ENCODE measurements at regions not wholly inside any gene's neighbourhood (a gene's known extent, or its start where the extent isn't known, plus 50 kb on each side); places are given as distances from the start of the nearest gene placed in this dataset.
"Not testable (repeated sequence)": the region's sequence is repeated elsewhere in the genome, so short reads cannot be mapped to it uniquely, and the experiment has no call there.

DNA sequence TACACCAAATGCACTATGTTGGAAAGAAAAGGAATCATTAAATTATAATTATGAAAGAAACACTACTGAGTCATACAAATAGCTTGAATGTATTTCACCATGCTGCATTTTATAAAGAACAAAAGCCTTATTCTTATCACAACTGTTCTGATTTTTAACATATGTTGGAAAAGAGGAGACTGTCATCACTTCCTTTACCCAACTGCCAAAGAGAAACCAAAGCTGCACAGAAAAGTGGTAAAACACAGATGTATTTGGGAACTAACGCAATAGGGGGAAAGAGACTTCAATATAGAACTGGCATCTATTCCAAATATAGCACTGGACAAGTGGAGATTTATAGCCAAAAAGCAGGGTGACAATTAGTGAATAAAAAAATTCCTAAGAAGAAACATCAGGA is 181.0 kb downstream of the SPANXN3 start:
- ChIA-PET CTCF (no interaction called here), POLR2A (no interaction called here)
- Mint-ChIP-seq H3K9me3 (peaks cover 0 to 11% (median 2%) of the 10 kb centered on the region in 5 donors), H3K4me3 (no peak overlapping the region), H3K27me3 (peaks cover 0 to 3% of the 10 kb centered on the region in 2 donors), H3K36me3 (no peaks in the 10 kb centered on the region), H3K27ac (no peak overlapping the region), H3K4me1 (no peaks in the 10 kb centered on the region)
- DNase-seq = no peak
- no peak overlapping the region for H3K4me3 ChIP-seq (ENCODE audit: low read length)
- H3K36me3 ChIP-seq (ENCODE audit: insufficient read depth, low read length) = no peaks in the 10 kb centered on the region
- no peaks in the 10 kb centered on the region for H3K9me3 ChIP-seq (ENCODE audit: low read length)
- no peaks in the 10 kb centered on the region for H3K27me3 ChIP-seq (ENCODE audit: insufficient read depth, low read length, poor library complexity, severe bottlenecking)
- H3K4me1 ChIP-seq (ENCODE audit: insufficient read depth, low read length) = no peaks in the 10 kb centered on the region
- no peak overlapping the region for H3K27ac ChIP-seq (ENCODE audit: low read depth, low read length)

DNA sequence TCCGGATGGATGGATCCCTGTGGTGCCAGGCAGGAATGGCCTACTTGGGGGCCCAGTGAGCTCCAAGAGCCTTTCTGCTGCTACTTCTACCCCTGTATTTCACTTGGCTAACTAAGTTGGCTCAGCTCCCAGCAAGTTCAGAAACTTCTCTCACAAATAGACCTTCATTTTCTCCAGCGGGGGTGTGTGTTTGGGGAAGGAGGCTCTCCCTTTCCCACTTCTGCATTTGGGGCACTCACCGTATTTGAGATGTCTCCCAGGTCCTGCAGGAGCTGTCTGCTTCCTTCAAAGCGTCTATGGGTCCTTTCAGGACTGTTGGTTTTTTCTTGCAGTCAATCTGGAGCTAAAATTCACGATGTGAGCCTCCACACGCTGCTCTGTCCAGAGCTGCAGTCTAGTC is 197.7 kb downstream of the SPANXN3 start:
- H3K27ac ChIP-seq (ENCODE audit: low read depth, low read length) = no peak overlapping the region
- no peaks in the 10 kb centered on the region for H3K4me1 Mint-ChIP-seq
- no peak overlapping the region for H3K4me3 Mint-ChIP-seq
- H3K36me3 ChIP-seq (ENCODE audit: insufficient read depth, low read length) = no peaks in the 10 kb centered on the region
- no peaks in the 10 kb centered on the region for H3K27me3 ChIP-seq (ENCODE audit: insufficient read depth, low read length, poor library complexity, severe bottlenecking)
- peaks cover 0 to 2% of the 10 kb centered on the region in 2 donors for H3K27me3 Mint-ChIP-seq
- peaks cover 0 to 6% (median 3%) of the 10 kb centered on the region in 5 donors for H3K9me3 Mint-ChIP-seq
- no peak overlapping the region for H3K4me3 ChIP-seq (ENCODE audit: low read length)
- H3K9me3 ChIP-seq (ENCODE audit: low read length) = no peaks in the 10 kb centered on the region
- no peaks in the 10 kb centered on the region for H3K36me3 Mint-ChIP-seq
- no peak for DNase-seq
- H3K4me1 ChIP-seq (ENCODE audit: insufficient read depth, low read length) = no peaks in the 10 kb centered on the region
- POLR2A ChIA-PET = no interaction called here
- CTCF ChIA-PET = no interaction called here
- H3K27ac Mint-ChIP-seq = no peak overlapping the region

DNA sequence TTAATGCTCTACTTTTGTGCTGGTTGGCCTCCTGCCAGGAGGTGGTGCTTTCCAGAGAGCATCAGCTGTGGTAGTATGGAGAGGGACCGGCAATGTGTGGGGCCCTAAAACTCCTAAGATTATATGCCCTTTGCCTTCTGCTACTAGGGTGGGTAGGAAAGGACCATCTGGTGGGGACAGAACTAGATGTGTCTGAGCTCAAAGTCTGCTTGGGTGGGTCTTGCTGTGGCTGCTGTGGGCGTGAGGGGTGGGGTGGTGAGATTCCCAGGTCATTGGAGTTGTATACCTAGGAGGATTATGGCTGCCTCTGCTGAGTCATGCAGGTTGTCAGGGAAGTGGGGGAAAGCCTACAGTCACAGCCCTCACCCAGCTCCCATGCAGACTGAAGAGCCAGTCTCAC is 198.4 kb downstream of the SPANXN3 start:
- H3K27me3 Mint-ChIP-seq; DNase-seq; H3K36me3 Mint-ChIP-seq; H3K27ac ChIP-seq (ENCODE audit: low read depth, low read length); H3K4me3 Mint-ChIP-seq; POLR2A ChIA-PET; H3K36me3 ChIP-seq (ENCODE audit: insufficient read depth, low read length); H3K27ac Mint-ChIP-seq; H3K27me3 ChIP-seq (ENCODE audit: insufficient read depth, low read length, poor library complexity, severe bottlenecking); H3K9me3 ChIP-seq (ENCODE audit: low read length); H3K4me1 Mint-ChIP-seq; H3K9me3 Mint-ChIP-seq; H3K4me1 ChIP-seq (ENCODE audit: insufficient read depth, low read length); CTCF ChIA-PET; H3K4me3 ChIP-seq (ENCODE audit: low read length): not testable (repeated sequence)

DNA sequence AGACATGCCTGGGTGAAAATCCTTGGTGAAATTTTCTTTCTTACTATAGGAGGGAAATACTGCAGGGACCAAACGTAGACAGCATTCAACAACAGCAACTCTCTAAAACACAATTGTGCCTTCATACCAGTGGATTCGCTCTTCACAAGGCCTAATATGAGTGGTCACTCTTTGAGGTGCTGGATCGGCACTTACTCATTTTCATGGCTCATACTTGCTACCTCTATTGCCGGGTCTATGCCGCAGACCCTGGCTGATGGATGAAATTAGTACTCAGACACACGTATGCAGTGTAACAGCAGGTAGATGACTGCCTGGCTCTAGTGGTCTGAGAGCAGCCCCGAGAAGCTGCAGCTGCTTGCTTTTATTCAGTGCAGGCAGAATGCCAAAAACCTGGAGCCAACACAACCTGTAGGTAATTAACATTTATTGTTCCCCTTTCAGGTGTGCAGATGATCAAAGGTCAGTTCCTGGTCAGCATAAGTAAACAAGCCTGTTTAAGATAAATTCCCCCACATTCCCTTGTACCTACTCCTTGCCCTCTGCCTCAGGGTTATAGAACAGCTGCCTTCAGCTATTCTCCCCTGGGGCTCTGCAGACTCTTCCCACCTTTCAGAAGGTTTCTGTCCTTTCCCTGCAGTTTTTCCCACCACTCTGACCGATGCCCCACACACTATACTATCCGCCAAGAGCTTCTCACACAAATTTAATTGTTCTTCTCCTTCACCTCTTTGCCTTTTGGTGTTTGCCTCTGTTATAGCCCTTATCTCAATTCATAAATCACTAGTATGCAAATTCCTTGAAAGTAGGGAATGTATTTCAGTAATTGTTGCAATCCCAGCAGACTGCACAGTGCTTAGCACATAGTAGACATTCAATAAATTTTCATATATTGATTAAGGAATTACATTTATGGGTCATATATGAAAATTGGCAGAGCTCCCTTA is 210.0 kb downstream of the SPANXN3 start:
- POLR2A ChIA-PET = no interaction called here
- Histone ChIP-seq H3K27ac (ENCODE audit: low read depth, low read length) (no peak overlapping the region), H3K4me3 (ENCODE audit: low read length) (no peak overlapping the region), H3K36me3 (ENCODE audit: insufficient read depth, low read length) (no peaks in the 10 kb centered on the region), H3K9me3 (ENCODE audit: low read length) (no peaks in the 10 kb centered on the region), H3K27me3 (ENCODE audit: insufficient read depth, low read length, poor library complexity, severe bottlenecking) (no peaks in the 10 kb centered on the region), H3K4me1 (ENCODE audit: insufficient read depth, low read length) (no peaks in the 10 kb centered on the region)
- DNase-seq = no peak
- no peaks in the 10 kb centered on the region for H3K27me3 Mint-ChIP-seq
- peaks cover 0 to 3% (median 0%) of the 10 kb centered on the region in 5 donors for H3K9me3 Mint-ChIP-seq
- H3K36me3 Mint-ChIP-seq = no peaks in the 10 kb centered on the region
- no peak overlapping the region for H3K4me3 Mint-ChIP-seq
- peak overlapping the region in 1 of 8 donors; percentile 1 for H3K27ac Mint-ChIP-seq
- CTCF ChIA-PET = no interaction called here
- H3K4me1 Mint-ChIP-seq = no peaks in the 10 kb centered on the region

DNA sequence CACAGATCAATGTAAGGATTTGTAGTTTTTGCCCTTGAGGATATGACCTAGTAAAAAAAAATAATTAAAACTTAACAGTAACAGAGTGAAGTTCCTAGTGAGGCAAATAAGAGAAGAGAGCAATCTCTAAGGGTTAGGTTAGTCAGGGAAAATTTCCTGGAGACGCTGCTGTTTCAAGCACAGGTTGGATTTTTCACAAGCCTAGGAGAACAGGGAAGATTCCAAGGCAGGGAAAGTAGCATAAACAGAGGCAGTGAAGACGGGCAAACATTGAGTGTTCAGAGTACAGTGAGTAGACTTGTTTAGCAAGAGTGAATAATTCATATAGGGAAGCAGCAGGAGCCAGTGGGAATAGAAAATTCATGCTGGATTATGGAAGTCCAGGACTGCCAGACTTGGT is 212.8 kb downstream of the SPANXN3 start:
- no peaks in the 10 kb centered on the region for H3K9me3 ChIP-seq (ENCODE audit: low read length)
- H3K36me3 ChIP-seq (ENCODE audit: insufficient read depth, low read length) = no peaks in the 10 kb centered on the region
- DNase-seq = no peak
- no peaks in the 10 kb centered on the region for H3K36me3 Mint-ChIP-seq
- H3K27ac Mint-ChIP-seq = no peak overlapping the region
- H3K4me1 Mint-ChIP-seq = no peaks in the 10 kb centered on the region
- H3K9me3 Mint-ChIP-seq = peaks cover 0 to 3% (median 0%) of the 10 kb centered on the region in 5 donors
- no peaks in the 10 kb centered on the region for H3K27me3 ChIP-seq (ENCODE audit: insufficient read depth, low read length, poor library complexity, severe bottlenecking)
- H3K4me3 ChIP-seq (ENCODE audit: low read length) = no peak overlapping the region
- ChIA-PET CTCF (no interaction called here), POLR2A (no interaction called here)
- no peak overlapping the region for H3K4me3 Mint-ChIP-seq
- no peak overlapping the region for H3K27ac ChIP-seq (ENCODE audit: low read depth, low read length)
- no peaks in the 10 kb centered on the region for H3K4me1 ChIP-seq (ENCODE audit: insufficient read depth, low read length)
- no peaks in the 10 kb centered on the region for H3K27me3 Mint-ChIP-seq

DNA sequence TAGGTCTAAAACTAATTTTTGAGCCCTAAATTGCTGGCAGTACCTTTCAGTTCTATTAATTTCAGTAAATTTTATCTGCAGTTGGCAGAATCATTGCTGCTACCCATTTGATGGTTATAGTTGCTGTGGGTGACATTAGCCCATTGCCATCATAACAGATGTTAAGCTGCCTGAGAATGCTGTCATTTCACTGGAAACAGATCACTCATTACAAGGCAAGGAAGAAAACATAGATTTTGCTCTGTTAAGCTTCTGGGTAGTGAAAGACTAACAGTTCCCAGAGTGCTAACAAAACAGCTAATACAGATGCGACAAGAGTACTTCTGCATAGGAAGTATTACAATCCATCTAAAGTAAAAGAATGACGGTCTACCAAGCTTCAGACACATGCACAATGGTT is 213.2 kb downstream of the SPANXN3 start:
- no peak overlapping the region for H3K27ac ChIP-seq (ENCODE audit: low read depth, low read length)
- no peaks in the 10 kb centered on the region for H3K27me3 ChIP-seq (ENCODE audit: insufficient read depth, low read length, poor library complexity, severe bottlenecking)
- Mint-ChIP-seq H3K36me3 (no peaks in the 10 kb centered on the region), H3K27ac (no peak overlapping the region), H3K27me3 (no peaks in the 10 kb centered on the region), H3K9me3 (peaks cover 0 to 3% (median 0%) of the 10 kb centered on the region in 5 donors), H3K4me1 (no peaks in the 10 kb centered on the region), H3K4me3 (no peak overlapping the region)
- CTCF ChIA-PET = no interaction called here
- H3K4me1 ChIP-seq (ENCODE audit: insufficient read depth, low read length) = no peaks in the 10 kb centered on the region
- no peak for DNase-seq
- H3K4me3 ChIP-seq (ENCODE audit: low read length) = no peak overlapping the region
- H3K9me3 ChIP-seq (ENCODE audit: low read length) = no peaks in the 10 kb centered on the region
- POLR2A ChIA-PET = no interaction called here
- no peaks in the 10 kb centered on the region for H3K36me3 ChIP-seq (ENCODE audit: insufficient read depth, low read length)

DNA sequence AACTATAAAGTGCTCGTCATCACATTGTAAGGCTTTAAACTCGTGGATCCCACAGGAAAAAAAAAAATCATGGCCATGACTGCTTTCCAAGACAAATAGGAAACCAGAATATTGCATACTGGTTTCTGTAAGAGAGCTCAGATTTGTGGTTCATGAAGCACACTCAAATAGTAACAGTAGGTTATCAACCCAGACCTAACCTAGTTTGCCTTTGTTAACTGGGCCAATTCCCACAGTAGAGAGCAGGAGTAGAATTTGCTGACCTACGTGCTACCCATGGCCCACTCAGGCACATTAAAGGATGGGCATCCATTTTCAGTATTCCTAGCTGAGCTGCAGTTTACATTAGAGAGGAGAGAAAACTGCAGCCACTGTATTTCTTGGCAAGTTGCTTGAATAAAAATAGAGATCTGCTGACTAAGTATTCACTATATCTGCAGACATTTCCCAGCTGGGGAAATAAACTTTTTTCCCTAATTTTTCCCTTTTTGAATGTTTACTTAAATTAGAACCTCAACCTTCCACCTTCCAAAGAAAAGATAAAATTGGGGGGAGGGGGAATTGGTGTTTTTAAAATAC is 218.5 kb downstream of the SPANXN3 start:
- H3K27ac ChIP-seq (ENCODE audit: low read depth, low read length) = no peak overlapping the region
- Mint-ChIP-seq H3K4me1 (no peaks in the 10 kb centered on the region), H3K9me3 (peaks cover 0 to 7% (median 2%) of the 10 kb centered on the region in 5 donors), H3K36me3 (no peaks in the 10 kb centered on the region), H3K27me3 (no peaks in the 10 kb centered on the region), H3K4me3 (no peak overlapping the region), H3K27ac (no peak overlapping the region)
- CTCF ChIA-PET = no interaction called here
- no peaks in the 10 kb centered on the region for H3K36me3 ChIP-seq (ENCODE audit: insufficient read depth, low read length)
- H3K27me3 ChIP-seq (ENCODE audit: insufficient read depth, low read length, poor library complexity, severe bottlenecking) = no peaks in the 10 kb centered on the region
- no peaks in the 10 kb centered on the region for H3K9me3 ChIP-seq (ENCODE audit: low read length)
- no peak overlapping the region for H3K4me3 ChIP-seq (ENCODE audit: low read length)
- H3K4me1 ChIP-seq (ENCODE audit: insufficient read depth, low read length) = no peaks in the 10 kb centered on the region
- POLR2A ChIA-PET = no interaction called here
- no peak for DNase-seq

DNA sequence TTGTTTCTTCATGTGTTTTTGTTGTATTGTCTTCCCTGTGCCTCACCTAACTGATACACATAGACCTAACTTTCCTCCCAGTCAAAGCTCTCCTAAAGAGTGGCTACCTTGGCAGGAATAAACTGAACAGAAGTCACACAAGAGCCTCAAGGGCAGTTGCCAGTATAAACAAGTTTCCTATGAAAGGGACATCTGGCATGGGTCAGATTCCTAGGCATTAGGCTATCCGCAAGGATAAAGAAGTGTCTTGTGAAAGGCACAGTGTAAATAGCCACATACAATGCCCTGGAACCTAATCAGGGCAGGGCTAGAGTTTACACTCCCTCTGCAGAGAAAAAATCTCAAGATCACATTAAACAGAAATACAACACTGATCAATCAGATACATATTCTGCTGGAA is 220.8 kb downstream of the SPANXN3 start:
- DNase-seq = no peak
- Histone ChIP-seq H3K4me1 (ENCODE audit: insufficient read depth, low read length) (no peaks in the 10 kb centered on the region), H3K4me3 (ENCODE audit: low read length) (no peak overlapping the region), H3K9me3 (ENCODE audit: low read length) (no peaks in the 10 kb centered on the region), H3K36me3 (ENCODE audit: insufficient read depth, low read length) (no peaks in the 10 kb centered on the region), H3K27me3 (ENCODE audit: insufficient read depth, low read length, poor library complexity, severe bottlenecking) (no peaks in the 10 kb centered on the region), H3K27ac (ENCODE audit: low read depth, low read length) (no peak overlapping the region)
- H3K4me1 Mint-ChIP-seq = no peaks in the 10 kb centered on the region
- no peak overlapping the region for H3K4me3 Mint-ChIP-seq
- ChIA-PET CTCF (no interaction called here), POLR2A (no interaction called here)
- no peak overlapping the region for H3K27ac Mint-ChIP-seq
- H3K36me3 Mint-ChIP-seq = no peaks in the 10 kb centered on the region
- peaks cover 0 to 7% (median 2%) of the 10 kb centered on the region in 5 donors for H3K9me3 Mint-ChIP-seq
- H3K27me3 Mint-ChIP-seq = no peaks in the 10 kb centered on the region

All from CD8-positive, alpha-beta memory T cell (primary cell).